Trophoblast cell (in vitro differentiated cells and primary cell): ENCODE measurements at regions not wholly inside any gene's neighbourhood (a gene's known extent, or its start where the extent isn't known, plus 50 kb on each side); places are given as distances from the start of the nearest gene placed in this dataset.

Source experiments
- DNase-seq, 2 donors: peaks; one replicate each; pipeline ENCODE4 v3.0.0-alpha.2; 2016
- H2AFZ ChIP-seq: 2 replicates; pipeline ENCODE4 v1.6.1; 2013; ENCODE audit warnings: low read length, moderate library complexity, mild to moderate bottlenecking; ENCODE audit not compliant: insufficient read depth, poor library complexity
- H2AK5ac ChIP-seq: 2 replicates; pipeline ENCODE4 v1.6.1; 2013; ENCODE audit warnings: mild to moderate bottlenecking, low read length
- H2BK120ac ChIP-seq: 2 replicates; pipeline ENCODE4 v1.6.1; 2013; ENCODE audit warnings: low read length, mild to moderate bottlenecking, moderate library complexity; ENCODE audit not compliant: insufficient read depth, poor library complexity
- H2BK12ac ChIP-seq: 2 replicates; pipeline ENCODE4 v1.6.1; 2013; ENCODE audit warnings: mild to moderate bottlenecking, low read length, moderate library complexity
- H2BK5ac ChIP-seq: 2 replicates; pipeline ENCODE4 v1.6.1; 2013; ENCODE audit warnings: low read length, low read depth, moderate library complexity, mild to moderate bottlenecking; ENCODE audit not compliant: poor library complexity
- H3K14ac ChIP-seq: 2 replicates; pipeline ENCODE4 v1.6.1; 2013; ENCODE audit warnings: mild to moderate bottlenecking, low read length
- H3K18ac ChIP-seq: 2 replicates; pipeline ENCODE4 v1.6.1; 2013; ENCODE audit warnings: mild to moderate bottlenecking, low read length
- H3K23ac ChIP-seq: 2 replicates; pipeline ENCODE4 v1.6.1; 2013; ENCODE audit warnings: low read length
- H3K27ac ChIP-seq: 2 replicates; pipeline ENCODE4 v1.5.1; 2013; ENCODE audit warnings: low read depth, mild to moderate bottlenecking, inconsistent platforms, low read length, moderate library complexity
- H3K27me3 ChIP-seq: 2 replicates; pipeline ENCODE4 v1.6.1; 2013; ENCODE audit warnings: inconsistent platforms, mild to moderate bottlenecking, low read length, moderate library complexity; ENCODE audit not compliant: insufficient read depth
- H3K36me3 ChIP-seq, 2 experiments: 1 replicate in 1 of 2; 2 replicates in 1 of 2; pipeline ENCODE4 v1.6.1; 2013; ENCODE audit warnings: low read length in 2 of 2, mild to moderate bottlenecking in 2 of 2, moderate library complexity in 1 of 2; ENCODE audit not compliant: insufficient read depth in 2 of 2, control insufficient read depth in 1 of 2
- H3K4ac ChIP-seq: 2 replicates; pipeline ENCODE4 v1.6.1; 2013; ENCODE audit warnings: low read depth, mild to moderate bottlenecking, low read length, moderate library complexity
- H3K4me1 ChIP-seq, 2 experiments: 1 replicate in 1 of 2; 2 replicates in 1 of 2; pipeline ENCODE4 v1.6.1; 2013; ENCODE audit warnings: low read length in 2 of 2, mild to moderate bottlenecking in 2 of 2, moderate library complexity in 1 of 2; ENCODE audit not compliant: insufficient read depth in 2 of 2, control insufficient read depth in 1 of 2
- H3K4me2 ChIP-seq: 2 replicates; pipeline ENCODE4 v1.6.1; 2013; ENCODE audit warnings: inconsistent platforms, mild to moderate bottlenecking, low read length, moderate library complexity
- H3K4me3 ChIP-seq: 2 replicates; pipeline ENCODE4 v1.5.1; 2013; ENCODE audit warnings: mild to moderate bottlenecking, low read depth, low read length, inconsistent platforms
- H3K79me1 ChIP-seq: one replicate; pipeline ENCODE4 v1.6.1; 2013; ENCODE audit warnings: low read length
- H3K79me2 ChIP-seq: 2 replicates; pipeline ENCODE4 v1.6.1; 2013; ENCODE audit warnings: low read length, mild to moderate bottlenecking; ENCODE audit not compliant: control insufficient read depth, insufficient read depth, poor library complexity
- H3K9ac ChIP-seq: 2 replicates; pipeline ENCODE4 v1.6.1; 2013; ENCODE audit warnings: mild to moderate bottlenecking, low read length
- H3K9me3 ChIP-seq: 2 replicates; pipeline ENCODE4 v1.6.1; 2013; ENCODE audit warnings: low read depth, mild to moderate bottlenecking, control low read depth, inconsistent platforms, low read length; ENCODE audit not compliant: insufficient read depth
- H4K12ac ChIP-seq: 2 replicates; pipeline ENCODE4 v1.6.1; 2013; ENCODE audit warnings: low read depth, mild to moderate bottlenecking, low read length, moderate library complexity
- H4K8ac ChIP-seq: 2 replicates; pipeline ENCODE4 v1.6.1; 2013; ENCODE audit warnings: low read depth, mild to moderate bottlenecking, low read length, moderate library complexity
- H4K91ac ChIP-seq: one replicate; pipeline ENCODE4 v1.6.1; 2013; ENCODE audit warnings: low read depth, mild to moderate bottlenecking, low read length, moderate library complexity
- WGBS: extraction: QIAGEN DNeasy Blood & Tissue Kit; methylation state at CpG from one replicate; pipeline ENCODE4 v1.1.7; 2013; ENCODE audit warnings: missing lambda C conversion rate; ENCODE audit not compliant: insufficient read length, insufficient coverage; ENCODE audit errors: extremely low coverage; 5-methylcytosine and 5-hydroxymethylcytosine counted together

- Histone ChIP-seq H4K91ac (no peak overlapping the region), H3K14ac (no peak overlapping the region), H2BK120ac (no peak overlapping the region), H2BK12ac (no peak overlapping the region), H4K8ac (no peak overlapping the region), H3K27me3 (no peaks in the 10 kb centered on the region), H3K23ac (no peak overlapping the region), H3K79me2 (no peaks in the 10 kb centered on the region), H3K4me2 (no peak overlapping the region), H3K4me3 (no peak overlapping the region), H3K9me3 (peaks cover 2% of the 10 kb centered on the region), H3K18ac (no peak overlapping the region), H2BK5ac (no peak overlapping the region), H3K27ac (no peak overlapping the region), H2AK5ac (no peak overlapping the region), H3K79me1 (no peaks in the 10 kb centered on the region), H2AFZ (no peak overlapping the region), H3K4ac (no peak overlapping the region), H4K12ac (no peak overlapping the region), H3K36me3 (no peaks in the 10 kb centered on the region), H3K4me1 (no peaks in the 10 kb centered on the region), H3K9ac (no peak overlapping the region)
- DNase-seq = no peak
- no CpG with 5 or more reads among the region's 2 CpGs for WGBS
Measured at GRCh38 chr6:145442110-145442509, 293.2 kb downstream of the EPM2A start.

GRCh38 chr6:145445674-145446073 is 289.6 kb downstream of the EPM2A start:
- H3K4me3 ChIP-seq = no peak overlapping the region
- no peak overlapping the region for H2BK12ac ChIP-seq
- no peak overlapping the region for H2AFZ ChIP-seq
- H3K4me1 ChIP-seq = no peaks in the 10 kb centered on the region
- no peak overlapping the region for H2BK120ac ChIP-seq
- H3K4ac ChIP-seq = no peak overlapping the region
- H4K8ac ChIP-seq = no peak overlapping the region
- no peak overlapping the region for H2AK5ac ChIP-seq
- H3K14ac ChIP-seq = no peak overlapping the region
- no peak overlapping the region for H4K91ac ChIP-seq
- H3K79me1 ChIP-seq = no peaks in the 10 kb centered on the region
- H3K27me3 ChIP-seq = no peaks in the 10 kb centered on the region
- H3K4me2 ChIP-seq = no peak overlapping the region
- H3K9ac ChIP-seq = no peak overlapping the region
- no peak for DNase-seq
- H2BK5ac ChIP-seq = no peak overlapping the region
- H3K36me3 ChIP-seq = no peaks in the 10 kb centered on the region
- H4K12ac ChIP-seq = no peak overlapping the region
- H3K18ac ChIP-seq = no peak overlapping the region
- no peaks in the 10 kb centered on the region for H3K79me2 ChIP-seq
- H3K23ac ChIP-seq = no peak overlapping the region
- H3K27ac ChIP-seq = no peak overlapping the region
- H3K9me3 ChIP-seq = peaks cover 2% of the 10 kb centered on the region
- WGBS = no CpG with 5 or more reads among the region's 1 CpG

GRCh38 chr6:145451029-145451428 is 284.3 kb downstream of the EPM2A start:
- no peak overlapping the region for H2BK12ac ChIP-seq

GRCh38 chr6:145453376-145453775 is 281.9 kb downstream of the EPM2A start:
- no peaks in the 10 kb centered on the region for H3K9me3 ChIP-seq
- H3K4ac ChIP-seq = no peak overlapping the region
- no peak overlapping the region for H3K14ac ChIP-seq
- H3K4me2 ChIP-seq = no peak overlapping the region
- no peaks in the 10 kb centered on the region for H3K4me1 ChIP-seq
- no peak overlapping the region for H3K9ac ChIP-seq
- H4K8ac ChIP-seq = no peak overlapping the region
- no peaks in the 10 kb centered on the region for H3K27me3 ChIP-seq
- H3K79me1 ChIP-seq = no peaks in the 10 kb centered on the region
- H3K79me2 ChIP-seq = no peaks in the 10 kb centered on the region
- no peak overlapping the region for H2AK5ac ChIP-seq
- H4K12ac ChIP-seq = no peak overlapping the region
- no peak overlapping the region for H2BK12ac ChIP-seq
- no peak overlapping the region for H3K18ac ChIP-seq
- H2AFZ ChIP-seq = no peak overlapping the region
- no peak overlapping the region for H3K4me3 ChIP-seq
- H2BK120ac ChIP-seq = no peak overlapping the region
- no peak overlapping the region for H3K23ac ChIP-seq
- no peak overlapping the region for H2BK5ac ChIP-seq
- no peaks in the 10 kb centered on the region for H3K36me3 ChIP-seq
- H4K91ac ChIP-seq = no peak overlapping the region
- no peak overlapping the region for H3K27ac ChIP-seq
- DNase-seq = no peak

More at GRCh38 chr6:145451029-145451428, 284.3 kb downstream of the EPM2A start:
- H2BK5ac ChIP-seq = no peak overlapping the region
- no peak overlapping the region for H4K12ac ChIP-seq
- H2BK120ac ChIP-seq = no peak overlapping the region
- H2AFZ ChIP-seq = no peak overlapping the region
- H3K27me3 ChIP-seq = no peaks in the 10 kb centered on the region
- WGBS = no CpG with 5 or more reads among the region's 1 CpG
- H3K23ac ChIP-seq = no peak overlapping the region
- DNase-seq = peak in 1 of 2 donors; percentile 23
- no peak overlapping the region for H3K4ac ChIP-seq
- no peak overlapping the region for H3K4me2 ChIP-seq
- no peaks in the 10 kb centered on the region for H3K79me2 ChIP-seq
- no peak overlapping the region for H3K4me3 ChIP-seq
- no peaks in the 10 kb centered on the region for H3K79me1 ChIP-seq
- no peak overlapping the region for H3K14ac ChIP-seq
- H3K9me3 ChIP-seq = no peaks in the 10 kb centered on the region
- H4K8ac ChIP-seq = no peak overlapping the region
- no peak overlapping the region for H3K27ac ChIP-seq
- H2AK5ac ChIP-seq = no peak overlapping the region
- H3K36me3 ChIP-seq = no peaks in the 10 kb centered on the region
- no peaks in the 10 kb centered on the region for H3K4me1 ChIP-seq
- H3K18ac ChIP-seq = no peak overlapping the region
- no peak overlapping the region for H3K9ac ChIP-seq
- H4K91ac ChIP-seq = no peak overlapping the region
